HCT116 (cell line): ENCODE measurements at regions not wholly inside any gene's neighbourhood (a gene's known extent, or its start where the extent isn't known, plus 50 kb on each side); places are given as distances from the start of the nearest gene placed in this dataset.

ENCODE experiments used
- CTCF ChIP-seq, 3 experiments: fragments of 200-600 bp in 1 of 3; sonication (generic) in 1 of 3; IDR thresholded peaks in 2 of 3; conservative IDR thresholded peaks in 1 of 3; 2 replicates each; pipeline ENCODE4 v1.5.1; 2012 to 2017; ENCODE audit warnings: low read depth in 2 of 3, low read length in 2 of 3, antibody characterized with exemption in 1 of 3, borderline replicate concordance in 1 of 3, control low read depth in 1 of 3, mild to moderate bottlenecking in 1 of 3, mixed read lengths in 1 of 3, mixed run types in 1 of 3, moderate library complexity in 1 of 3; ENCODE audit not compliant: insufficient read depth in 1 of 3
- EZH2 ChIP-seq: fragments of 200-600 bp; sonication (generic); IDR thresholded peaks from 2 replicates; pipeline ENCODE4 v1.6.1; 2017; ENCODE audit warnings: antibody characterized with exemption, mixed run types
- JUND ChIP-seq: IDR thresholded peaks from 2 replicates; pipeline ENCODE4 v1.6.1; 2012
- POLR2A ChIP-seq: IDR thresholded peaks from 2 replicates; pipeline ENCODE4 v1.7.0; 2011; ENCODE audit warnings: borderline replicate concordance; ENCODE audit not compliant: insufficient read depth, insufficient read length; ENCODE audit errors: extremely low read depth
- POLR2AphosphoS5 ChIP-seq: IDR thresholded peaks from 2 replicates; pipeline ENCODE4 v1.6.1; 2011; ENCODE audit warnings: mild to moderate bottlenecking, low read depth, low read length, moderate library complexity
- RAD21 ChIP-seq: IDR thresholded peaks from 2 replicates; pipeline ENCODE4 v1.6.1; 2012; ENCODE audit warnings: low read depth, mild to moderate bottlenecking
- YY1 ChIP-seq: IDR thresholded peaks from 2 replicates; pipeline ENCODE4 v1.6.1; 2011; ENCODE audit warnings: low read length, low read depth, moderate library complexity, mild to moderate bottlenecking; ENCODE audit not compliant: insufficient replicate concordance; ENCODE audit errors: extremely low read depth

GRCh38 chrX:94493405-94493804 lies 819.4 kb downstream of the FAM133A start:
- TF ChIP-seq CTCF (IDR thresholded peaks at IDR 0.05 in 2 of 3, conservative IDR thresholded peaks at IDR 0.05 in 1 of 3; ENCODE audit: borderline replicate concordance in 1 of 3, insufficient read depth in 1 of 3, low read depth in 2 of 3, low read length in 2 of 3) (no peak), RAD21 (no peak), YY1 (no peak), JUND (no peak), EZH2 (no peak), POLR2AphosphoS5 (no peak), POLR2A (no peak)
